NOMO-1 treated with DMSO at 0.1 percent for 48 hours (cell line): ENCODE measurements at regions not wholly inside any gene's neighbourhood (a gene's known extent, or its start where the extent isn't known, plus 50 kb on each side); places are given as distances from the start of the nearest gene placed in this dataset.
"Not testable (repeated sequence)": the region's sequence is repeated elsewhere in the genome, so short reads cannot be mapped to it uniquely, and the experiment has no call there.

Source experiments
- DNase-seq: peaks from one replicate; lab custom pipeline; 2025; ENCODE audit not compliant: unreplicated experiment; lab: John Stamatoyannopoulos, UW

DNA sequence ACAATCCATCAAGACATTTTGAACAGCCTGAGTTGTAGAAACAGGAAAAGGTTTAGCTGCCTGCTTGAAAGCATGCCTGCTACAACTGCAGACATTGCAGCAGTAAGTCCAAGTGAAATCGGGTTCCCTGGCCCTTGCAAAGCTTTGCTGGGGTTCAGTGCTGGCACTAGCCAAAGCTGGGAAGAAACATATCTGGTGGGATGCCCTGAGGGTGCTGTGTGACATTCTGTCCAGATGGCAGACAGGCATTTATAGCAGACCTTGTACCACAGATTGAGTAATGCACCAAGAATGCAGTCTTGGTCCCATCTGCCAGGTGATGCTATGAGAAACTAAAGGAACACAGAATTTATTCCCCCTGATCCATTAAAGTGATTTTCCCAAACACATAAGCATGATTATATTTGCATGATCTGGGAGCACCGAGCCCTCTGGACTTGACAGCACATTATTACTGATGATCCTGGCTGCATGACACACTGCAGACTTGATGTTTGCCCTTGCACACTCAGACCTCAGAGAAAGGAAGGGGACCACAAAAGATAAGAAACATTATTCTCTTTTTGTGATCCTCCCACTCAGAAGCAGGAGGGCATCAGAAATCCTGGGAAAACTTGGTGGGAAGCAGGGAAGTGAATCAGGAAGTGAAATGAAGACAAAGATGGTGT, 223.7 kb upstream of the FAM78B start:
- no peak for DNase-seq

DNA sequence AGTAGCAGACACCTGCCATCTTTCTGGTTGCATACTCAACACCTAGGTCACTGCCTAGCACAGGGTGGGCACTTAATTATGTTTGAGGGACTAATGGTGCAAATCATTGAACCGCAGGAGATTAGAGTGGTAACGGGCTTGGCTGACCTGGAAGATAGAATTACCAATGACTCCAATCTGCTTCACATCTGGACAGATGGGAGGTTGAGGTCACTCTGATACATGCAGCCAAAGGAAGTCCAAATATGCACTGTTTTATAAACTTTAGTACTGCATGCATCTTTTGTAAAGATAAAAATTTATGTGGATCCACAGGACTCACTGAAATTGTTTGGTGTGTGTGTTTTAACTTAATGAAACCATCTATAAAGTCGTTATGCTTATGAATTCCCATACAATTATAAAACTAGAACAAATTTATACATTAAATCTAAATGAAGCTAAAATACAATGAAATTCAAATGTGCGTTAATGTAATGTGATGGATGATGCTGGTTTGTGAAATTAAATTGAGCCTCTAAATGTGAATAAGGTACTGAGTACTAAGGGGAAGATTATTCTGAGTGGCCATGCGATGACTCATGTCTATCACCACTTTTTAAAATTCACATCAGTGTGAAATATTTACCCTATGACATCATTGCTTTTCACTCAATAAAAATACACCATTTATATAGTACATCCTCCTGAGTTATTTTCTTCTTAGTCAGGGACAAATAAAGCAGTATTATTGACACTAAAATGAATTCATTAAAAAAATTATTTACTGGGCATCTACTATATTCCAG, 224.7 kb upstream of the FAM78B start:
- DNase-seq = no peak

DNA sequence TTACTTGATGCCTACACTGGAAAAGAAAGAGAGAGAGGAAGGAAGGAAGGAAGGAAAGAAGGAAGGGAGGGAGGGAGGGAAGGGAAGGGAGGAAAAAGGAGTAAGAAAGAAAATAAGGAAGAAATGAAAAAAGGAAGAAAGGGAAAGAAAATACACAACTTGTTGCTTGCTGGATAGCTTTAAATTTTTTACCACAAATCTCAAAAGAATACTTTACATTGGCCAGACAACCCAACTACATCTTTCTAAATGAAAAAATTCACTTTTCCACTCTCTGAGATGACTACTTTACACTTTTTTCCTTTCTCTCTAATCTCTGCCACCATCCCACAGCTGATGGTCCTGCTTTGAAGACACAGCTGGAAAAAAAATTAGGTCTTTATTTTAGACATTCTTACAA, 228.9 kb upstream of the FAM78B start:
- no peak for DNase-seq

DNA sequence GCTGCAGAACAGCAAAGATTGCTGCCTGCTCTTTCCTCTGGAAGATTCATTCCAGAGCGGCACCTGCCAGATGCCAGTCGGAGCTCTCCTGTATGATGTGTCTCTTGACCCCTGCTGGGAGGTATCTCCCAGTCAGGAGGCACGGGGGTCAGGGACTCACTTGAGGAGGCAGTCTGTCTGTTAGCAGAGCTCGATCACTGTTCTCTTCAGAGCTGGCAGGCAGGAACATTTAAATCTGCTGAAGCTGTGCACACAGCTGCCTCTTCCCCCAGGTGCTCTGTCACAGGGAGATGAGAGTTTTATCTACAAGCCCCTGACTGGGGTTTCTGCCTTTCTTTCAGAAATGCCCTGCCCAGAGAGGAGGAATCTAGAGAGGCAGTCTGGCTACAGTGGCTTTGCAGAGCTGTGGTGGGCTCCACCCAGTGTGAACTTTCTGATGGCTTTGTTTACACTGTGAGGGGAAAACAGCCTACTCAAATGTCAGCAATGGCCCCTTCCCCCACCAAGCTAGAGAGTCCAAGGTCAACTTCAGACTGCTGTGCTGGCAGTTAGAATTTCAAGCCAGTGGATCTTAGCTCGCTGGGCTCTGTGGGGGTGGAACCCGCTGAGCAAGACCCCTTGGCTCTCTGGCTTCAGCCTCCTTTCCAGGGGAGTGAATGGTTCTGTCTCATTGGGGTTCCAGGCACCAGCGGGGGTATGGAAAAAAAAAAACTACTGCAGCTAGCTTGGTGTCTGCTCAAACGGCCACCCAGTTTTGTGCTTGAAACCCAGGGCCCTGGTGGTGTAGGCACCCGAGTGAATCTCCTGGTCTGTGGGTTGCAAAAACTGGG, 242.7 kb upstream of the FAM78B start:
- DNase-seq = not testable (repeated sequence)

DNA sequence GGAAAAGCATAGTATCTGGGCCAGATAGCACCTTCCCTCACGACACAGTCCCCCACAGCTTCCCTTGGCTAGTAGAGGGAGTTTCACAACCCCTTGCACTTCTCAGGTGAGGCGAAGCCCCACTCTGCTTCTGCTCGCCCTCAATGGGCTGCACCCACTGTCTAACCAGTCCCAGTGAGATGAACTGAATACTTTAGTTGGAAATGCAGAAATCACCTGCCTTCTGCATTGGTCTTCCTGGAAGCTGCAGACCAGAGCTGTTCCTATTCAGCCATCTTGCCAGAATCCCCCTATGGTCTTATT, 243.2 kb upstream of the FAM78B start:
- no peak for DNase-seq

DNA sequence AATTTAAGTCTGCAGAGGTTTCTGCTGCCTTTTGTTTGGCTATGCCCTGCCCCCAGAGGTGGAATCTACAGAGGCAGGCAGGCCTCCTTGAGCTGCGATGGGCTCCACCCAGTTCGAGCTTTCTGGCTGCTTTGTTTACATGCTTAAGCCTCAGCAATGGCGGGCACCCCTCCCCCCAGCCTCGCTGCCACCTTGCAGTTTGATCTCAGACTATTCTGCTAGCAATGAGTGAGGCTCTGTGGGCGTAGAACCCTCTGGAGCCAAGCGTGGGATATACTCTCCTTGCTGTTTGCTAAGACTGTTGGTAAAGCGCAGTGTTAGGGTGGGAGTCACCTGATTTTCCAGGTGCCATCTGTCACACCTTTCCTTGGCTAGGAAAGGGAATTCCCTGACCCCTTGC, 250.0 kb upstream of the FAM78B start:
- not testable (repeated sequence) for DNase-seq

DNA sequence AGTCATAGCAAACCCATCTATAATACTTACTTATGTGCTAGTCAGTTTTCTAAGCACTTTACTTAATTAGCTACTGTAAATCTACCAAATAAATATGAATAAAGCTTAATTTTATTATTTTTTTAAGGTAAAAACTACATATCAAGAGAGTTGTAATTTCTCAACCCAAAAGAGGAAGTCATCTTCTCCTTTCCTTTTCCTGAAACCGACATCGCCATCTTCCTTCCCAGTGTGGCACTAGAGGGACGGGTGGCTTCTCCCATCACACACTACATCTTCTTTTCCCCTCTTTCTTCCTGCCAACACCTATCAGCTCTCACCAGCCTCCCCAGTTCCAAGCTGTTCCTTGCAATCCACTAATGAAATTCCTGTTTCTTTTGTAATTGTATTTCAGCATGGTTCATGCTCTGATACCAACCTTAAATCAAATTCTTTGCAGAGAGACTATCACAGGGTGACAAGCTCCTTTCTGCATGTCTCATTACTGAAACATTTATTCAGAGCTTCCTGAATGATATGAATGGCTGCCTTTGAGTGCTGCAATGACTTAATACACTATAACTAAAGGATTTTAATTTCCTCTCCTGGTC, 251.6 kb upstream of the FAM78B start:
- DNase-seq = no peak

DNA sequence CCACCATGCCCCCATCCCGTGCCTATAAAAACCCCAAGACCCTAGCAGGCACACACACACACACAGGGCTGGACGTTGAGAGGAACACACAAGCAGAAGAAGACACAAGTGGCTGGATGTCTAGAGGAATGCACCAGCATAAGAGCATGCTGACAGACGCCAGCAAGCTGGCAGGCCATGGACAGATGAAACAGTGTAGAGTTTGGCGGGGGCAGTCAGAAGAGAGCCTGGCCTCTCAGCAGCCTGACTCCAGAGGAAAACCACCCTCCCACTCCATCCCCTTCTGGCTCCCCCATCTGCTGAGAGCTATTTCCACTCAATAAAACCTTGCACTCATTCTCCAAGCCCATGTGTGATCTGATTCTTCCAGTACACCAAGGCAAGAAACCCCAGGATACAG, 255.8 kb upstream of the FAM78B start:
- not testable (repeated sequence) for DNase-seq

DNA sequence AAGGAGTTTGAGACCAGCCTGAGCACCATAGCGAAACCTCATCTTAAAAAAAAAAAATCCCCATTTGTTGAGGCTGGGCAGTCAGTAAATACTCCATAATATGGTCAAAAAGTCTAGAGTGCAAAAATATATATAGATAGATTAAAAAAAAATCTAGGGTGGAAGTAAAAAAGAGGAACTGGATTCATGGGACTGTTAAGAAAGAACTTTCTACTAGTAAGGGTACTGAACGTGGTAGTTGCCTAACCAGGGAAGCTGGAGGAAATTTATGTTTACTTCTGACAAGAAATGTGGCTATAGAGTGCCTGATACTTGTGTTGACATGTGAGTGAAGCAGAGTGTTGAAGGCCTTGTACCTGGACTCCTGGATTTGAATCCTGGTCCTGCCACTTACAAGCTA, 265.9 kb upstream of the FAM78B start:
- peak; percentile 79 for DNase-seq

DNA sequence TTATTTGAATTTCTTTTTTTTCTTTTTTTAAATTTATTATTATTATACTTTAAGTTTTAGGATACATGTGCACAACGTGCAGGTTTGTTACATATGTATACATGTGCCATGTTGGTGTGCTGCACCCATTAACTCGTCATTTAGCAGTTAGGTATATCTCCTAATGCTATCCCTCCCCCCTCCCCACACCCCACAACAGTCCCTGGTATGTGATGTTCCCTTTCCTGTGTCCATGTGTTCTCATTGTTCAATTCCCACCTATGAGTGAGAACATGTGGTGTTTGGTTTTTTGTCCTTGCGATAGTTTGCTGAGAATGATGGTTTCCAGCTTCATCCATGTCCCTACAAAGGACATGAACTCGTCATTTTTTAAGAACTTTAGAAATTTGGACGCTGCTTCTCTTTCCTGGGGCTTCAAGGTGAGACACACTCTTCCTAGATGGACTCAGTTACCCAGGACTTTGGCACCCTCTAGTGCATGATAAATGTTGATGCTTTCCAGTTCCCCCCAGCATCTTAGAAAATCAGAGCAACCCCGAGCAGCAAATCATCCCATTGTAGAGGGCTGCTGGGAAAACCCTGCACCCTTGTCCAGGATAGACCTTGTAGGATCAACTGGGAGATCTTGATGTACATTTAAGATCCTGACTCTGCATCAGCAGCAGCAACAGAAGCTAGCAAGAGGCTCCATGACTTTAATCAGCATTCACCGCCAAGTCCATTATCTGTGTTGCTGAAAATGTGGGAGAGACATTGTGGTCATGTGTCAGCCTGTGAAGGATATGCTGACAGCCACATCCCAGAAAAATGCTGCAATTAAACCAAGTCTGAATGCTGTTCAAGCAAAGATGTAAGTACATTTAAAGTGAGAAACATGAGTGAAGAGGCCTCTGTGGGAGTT, 266.9 kb upstream of the FAM78B start:
- peak; percentile 19 for DNase-seq

DNA sequence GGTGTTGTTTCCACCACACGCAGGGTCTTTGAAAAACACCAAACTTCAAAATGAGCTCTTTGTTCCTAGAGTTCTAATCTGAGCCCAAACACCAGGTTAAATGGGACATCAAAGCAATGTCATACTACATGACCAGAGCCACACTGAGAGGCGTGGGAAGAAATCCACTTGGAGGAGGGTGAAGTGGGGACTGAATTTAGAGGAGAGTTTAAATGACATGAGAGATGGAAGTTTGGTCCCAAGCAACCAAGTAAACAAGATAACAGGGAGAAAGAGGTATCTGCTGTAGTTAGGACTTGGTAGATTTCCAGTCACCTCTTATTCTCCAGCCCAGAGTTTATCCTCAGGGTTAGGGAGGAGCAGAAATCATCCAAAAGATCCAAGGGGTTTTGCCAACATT, 290.9 kb upstream of the FAM78B start:
- DNase-seq = no peak

DNA sequence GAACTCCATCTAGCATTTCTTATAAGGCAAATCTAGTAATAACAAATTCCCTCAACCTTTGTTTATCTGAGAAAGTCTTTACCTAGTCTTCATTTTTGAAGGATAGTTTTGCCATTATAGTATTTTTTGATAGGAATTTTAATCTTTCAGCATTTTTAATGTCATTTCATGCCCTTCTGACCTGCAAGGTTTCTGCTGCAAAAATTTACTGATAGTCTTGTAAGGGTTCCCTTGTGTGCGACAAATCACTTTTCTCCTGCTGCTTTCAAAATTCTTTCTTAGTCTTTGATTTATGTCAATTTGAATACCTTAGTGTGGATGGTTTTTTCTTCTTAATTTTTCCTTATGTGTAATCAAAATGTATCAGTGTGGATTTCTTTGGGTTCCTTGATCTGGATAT, 297.5 kb upstream of the FAM78B start:
- no peak for DNase-seq

DNA sequence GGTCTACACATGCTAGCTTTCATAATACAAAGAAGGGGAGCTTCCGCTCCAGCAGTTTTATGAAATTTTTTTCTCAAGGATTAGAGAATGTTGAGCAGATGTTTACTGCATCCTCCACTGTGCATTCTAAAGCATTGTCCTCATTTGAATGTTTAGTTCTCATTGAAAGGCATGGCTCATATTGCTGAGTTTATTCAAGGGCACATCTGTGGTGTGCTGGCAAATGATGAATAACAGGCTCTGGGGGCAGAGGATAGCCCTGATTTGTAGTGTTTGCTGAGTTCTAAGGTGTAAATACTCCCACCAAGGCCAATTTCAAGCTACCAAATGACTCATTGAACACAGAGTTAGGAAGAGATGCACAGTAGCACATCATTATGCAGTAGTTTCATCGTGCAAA, 303.2 kb upstream of the FAM78B start:
- DNase-seq = no peak

DNA sequence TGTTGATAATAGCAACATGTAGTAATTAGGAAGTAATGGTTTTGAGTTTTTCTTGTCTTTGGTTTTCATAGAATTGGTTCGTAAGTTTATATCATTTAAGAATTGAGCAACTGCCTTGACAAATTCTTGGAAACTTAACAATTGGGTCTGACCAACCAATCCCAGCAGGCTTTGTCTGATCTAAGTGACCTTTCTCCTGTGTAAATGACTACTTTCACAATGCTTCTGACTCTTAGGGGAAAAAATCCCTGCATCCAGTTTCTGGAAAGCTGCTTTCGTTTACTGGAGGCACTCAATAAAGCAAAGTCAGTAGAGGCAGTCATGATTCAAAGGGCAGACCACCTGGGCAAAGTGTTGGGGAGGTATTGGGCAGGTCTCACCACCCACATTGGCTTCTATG, 303.6 kb upstream of the FAM78B start:
- no peak for DNase-seq

DNA sequence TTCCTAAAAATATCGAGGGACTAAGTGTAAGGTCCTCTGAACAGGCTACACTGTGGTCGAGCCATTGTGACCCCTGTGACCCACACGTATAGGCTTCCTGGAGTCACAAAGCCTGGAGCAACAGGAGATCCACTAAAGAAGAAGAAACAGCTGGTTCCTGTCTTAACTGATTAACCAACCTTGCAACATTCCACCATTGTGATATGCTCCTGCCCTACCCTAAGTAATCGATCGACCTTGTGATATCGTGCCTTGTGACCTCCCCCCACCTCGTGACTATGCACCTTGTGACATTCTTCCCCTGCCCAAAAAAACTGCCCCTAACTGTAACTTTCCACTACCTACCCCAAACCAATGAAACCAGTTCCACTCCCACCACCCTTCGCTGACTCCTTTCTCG, 304.6 kb upstream of the FAM78B start:
- no peak for DNase-seq

DNA sequence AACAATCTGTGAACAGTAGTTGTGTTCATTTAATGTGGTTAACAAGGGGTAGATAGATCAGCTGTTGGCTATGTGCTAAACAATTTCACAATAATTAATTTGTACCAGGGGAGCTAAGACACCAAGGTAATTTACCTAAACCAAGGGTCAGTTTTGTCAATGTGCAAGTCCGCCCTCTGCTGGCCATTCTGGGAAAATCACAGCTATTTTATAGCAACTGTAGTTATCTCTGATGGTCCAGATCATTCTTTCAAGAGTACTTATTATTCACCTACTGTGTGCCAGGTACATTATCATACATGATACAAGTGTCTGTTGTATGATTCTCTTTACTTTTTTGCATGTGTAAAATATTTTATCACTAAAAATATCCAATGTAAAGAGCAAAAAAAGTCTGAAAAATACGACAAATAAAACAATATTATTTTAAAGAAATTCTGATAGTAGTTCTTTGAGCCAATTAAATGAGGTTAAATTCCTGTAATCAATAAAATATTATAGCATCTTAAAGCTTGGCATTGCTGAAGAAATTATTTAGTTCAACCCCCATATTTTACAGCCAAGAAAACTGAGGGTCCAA, 312.3 kb upstream of the FAM78B start:
- peak; percentile 15 for DNase-seq

DNA sequence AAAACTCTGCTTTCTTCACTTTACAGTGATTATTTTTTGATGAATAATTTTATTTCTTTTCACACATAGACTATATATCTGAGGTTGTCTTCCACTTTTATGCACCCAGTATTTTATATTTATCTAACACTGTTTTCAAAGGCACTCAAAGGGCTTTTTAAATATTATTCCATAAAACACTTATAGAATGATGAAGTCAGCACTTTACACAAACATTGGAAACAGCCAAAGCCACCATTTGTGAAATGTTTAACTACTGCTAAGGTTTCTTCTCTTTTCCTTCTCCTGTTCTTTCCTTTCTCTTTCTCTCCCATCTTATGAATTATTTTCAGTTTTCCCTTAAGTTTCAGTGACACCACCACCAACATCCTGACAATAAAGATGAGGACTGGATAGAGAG, 317.7 kb upstream of the FAM78B start:
- no peak for DNase-seq

DNA sequence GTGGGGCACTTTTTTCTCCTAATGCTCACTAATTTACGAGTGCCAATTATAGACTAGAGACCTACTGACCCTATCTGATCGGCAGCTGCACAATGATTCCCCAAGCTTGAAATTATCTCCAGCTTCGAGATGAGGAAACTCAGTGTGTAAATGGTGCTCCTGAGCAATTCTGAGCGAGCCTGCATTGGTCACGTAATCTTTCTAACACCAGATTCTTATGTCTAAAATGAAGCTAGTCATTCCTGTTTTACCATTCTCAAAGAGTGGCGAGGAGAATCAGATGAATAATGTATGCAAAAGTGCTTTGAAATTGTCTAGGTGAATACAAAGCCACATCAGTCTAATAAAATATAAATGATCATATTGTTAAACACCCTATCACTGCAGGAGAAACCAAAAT, 318.1 kb upstream of the FAM78B start:
- DNase-seq = no peak

DNA sequence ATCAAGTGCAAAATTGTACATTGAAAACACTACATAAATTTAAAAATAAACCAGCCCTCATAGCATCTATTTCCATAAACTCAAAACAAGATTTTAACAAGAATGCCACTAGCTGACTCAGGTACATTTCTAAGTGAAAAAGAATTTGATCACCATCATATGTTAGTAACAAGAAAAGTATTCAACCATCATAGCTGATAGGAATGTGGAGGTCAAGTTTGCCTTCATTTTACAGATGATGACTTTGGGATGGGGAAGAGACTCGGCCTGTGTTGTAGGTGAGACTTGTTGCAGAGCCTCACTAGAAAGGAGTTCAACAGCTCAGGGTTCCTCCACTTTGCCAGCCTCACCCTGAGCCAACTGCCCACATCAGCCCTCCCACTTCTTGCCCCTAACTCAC, 318.8 kb upstream of the FAM78B start:
- no peak for DNase-seq

DNA sequence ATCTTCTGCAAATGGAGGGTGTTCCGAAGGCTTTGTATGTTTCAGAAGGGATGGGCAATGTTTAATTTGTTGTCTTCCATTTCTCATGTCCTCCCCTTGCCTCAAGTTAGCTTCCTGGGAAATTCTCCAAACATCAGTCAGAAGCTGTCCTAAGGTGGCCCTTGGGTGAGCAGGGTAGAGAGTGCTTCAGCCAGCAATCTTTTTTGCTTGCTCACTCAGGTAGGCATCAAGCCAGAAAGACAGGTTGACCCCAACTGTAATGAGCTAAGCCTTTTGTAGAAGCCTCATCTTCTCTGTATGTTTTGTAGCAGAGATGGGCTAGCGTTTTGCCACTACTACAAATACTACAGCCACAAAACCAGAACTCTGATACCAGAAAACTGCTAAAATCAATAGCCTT, 321.5 kb upstream of the FAM78B start:
- no peak for DNase-seq

DNA sequence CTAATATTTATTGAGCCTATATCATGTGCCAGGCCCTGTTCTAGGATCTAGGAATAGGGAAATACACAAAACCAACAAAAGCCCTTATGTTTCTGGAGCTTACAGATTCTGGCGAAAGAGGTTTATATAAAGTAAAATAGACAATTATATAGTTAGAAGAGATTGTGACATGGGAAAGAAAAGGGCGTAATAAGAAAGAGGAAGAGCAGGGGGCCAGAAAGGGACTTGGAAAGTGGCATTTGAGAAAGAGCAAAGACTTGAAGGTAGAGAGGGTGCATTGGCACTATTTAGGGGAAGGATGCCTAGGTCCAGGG, 322.5 kb upstream of the FAM78B start:
- peak; percentile 82 for DNase-seq
